H1 (cell line): ENCODE measurements at regions not wholly inside any gene's neighbourhood (a gene's known extent, or its start where the extent isn't known, plus 50 kb on each side); places are given as distances from the start of the nearest gene placed in this dataset.

Experiments used
- RAD21 ChIP-seq, 2 experiments: IDR thresholded peaks in 1 of 2; conservative IDR thresholded peaks in 1 of 2; 2 replicates each; pipeline ENCODE4 v1.6.1; 2011; ENCODE audit warnings: low read depth in 2 of 2, low read length in 2 of 2, improper control_type of control experiment in 1 of 2, inconsistent platforms in 1 of 2, mild to moderate bottlenecking in 1 of 2, moderate library complexity in 1 of 2

DNA sequence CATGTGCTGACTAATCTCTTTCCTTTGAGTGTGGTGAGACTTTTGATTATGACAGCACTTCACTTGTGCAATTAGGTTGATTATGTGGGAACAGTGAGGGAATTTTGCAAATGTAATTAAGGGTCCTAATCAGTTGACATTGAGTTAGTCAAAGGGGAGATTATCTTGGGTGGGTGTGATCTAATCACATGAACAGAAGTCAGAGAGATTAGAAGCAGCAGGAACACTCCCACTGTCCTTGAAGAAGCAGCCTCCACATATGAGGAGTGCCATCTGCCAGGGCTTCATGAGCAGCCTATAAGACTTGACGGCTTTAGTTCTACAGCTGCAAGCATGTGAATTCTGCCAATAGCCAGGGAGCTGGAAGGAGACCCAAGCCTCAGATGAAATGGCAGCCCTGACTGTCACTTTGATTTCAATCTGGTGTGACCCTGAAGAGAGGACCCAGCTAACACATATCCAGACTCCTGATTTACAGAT is 89.4 kb upstream of the APCDD1 start (continued):
- TF ChIP-seq RAD21 (IDR thresholded peaks at IDR 0.05 in 1 of 2, conservative IDR thresholded peaks at IDR 0.05 in 1 of 2; ENCODE audit: low read depth in 2 of 2, low read length in 2 of 2): no peak
